Thyroid gland (tissue), 4 donors: ENCODE measurements at regions not wholly inside any gene's neighbourhood (a gene's known extent, or its start where the extent isn't known, plus 50 kb on each side); places are given as distances from the start of the nearest gene placed in this dataset.

ENCODE experiments used
- DNase-seq, 2 donors: peaks; one replicate each; pipeline ENCODE4 v3.0.0-alpha.2; 2019
- H3K27ac ChIP-seq, 3 donors: fragments of 200-600 bp; sonication (generic); 1 replicate in 2 of 3; 2 replicates in 1 of 3; pipeline ENCODE4 v1.5.1; 2016 to 2019; ENCODE audit warnings: mild to moderate bottlenecking in 1 of 3, moderate library complexity in 1 of 3
- H3K27me3 ChIP-seq: fragments of 200-600 bp; sonication (generic); one replicate; pipeline ENCODE4 v1.5.1; 2019
- H3K36me3 ChIP-seq, 2 donors: fragments of 200-600 bp; sonication (generic); one replicate each; pipeline ENCODE4 v1.5.1; 2016 to 2019
- H3K4me1 ChIP-seq, 2 donors: fragments of 200-600 bp; sonication (generic); one replicate each; pipeline ENCODE4 v1.5.1; 2017 to 2019
- H3K4me3 ChIP-seq, 3 donors: fragments of 200-600 bp; sonication (generic); replicated peaks in 1 of 3; 1 replicate in 2 of 3; 2 replicates in 1 of 3; pipeline ENCODE4 v1.5.1; 2016; ENCODE audit warnings: mild to moderate bottlenecking in 1 of 3
- H3K9me3 ChIP-seq: fragments of 200-600 bp; sonication (generic); one replicate; pipeline ENCODE4 v1.5.1; 2017
- POLR2A ChIP-seq, 2 donors: fragments of 450-650 bp; IDR thresholded peaks; one replicate each; pipeline ENCODE4 v1.6.1; 2017; ENCODE audit warnings: antibody characterized with exemption in 2 of 2, mild to moderate bottlenecking in 2 of 2, moderate library complexity in 1 of 2
- WGBS, 2 donors: methylation state at CpG; one replicate each; pipeline ENCODE4 v1.1.5; 2017; 5-methylcytosine and 5-hydroxymethylcytosine counted together
- intact Hi-C: fragments of 100-400 bp; cut with DNase I; formaldehyde crosslinking; loops from one replicate; pipeline ENCODE4 v1.15.1; 2023
- TF ChIP-seq, protein P1 (sequence below), 6 experiments: fragments of 200-600 bp in 3 of 6; fragments of 450-650 bp in 3 of 6; sonication (generic) in 3 of 6; IDR thresholded peaks; one replicate each; pipeline ENCODE4 v1.5.1; 2016 to 2019; ENCODE audit warnings: antibody characterized with exemption in 6 of 6, mild to moderate bottlenecking in 2 of 6, inconsistent platforms in 1 of 6, moderate library complexity in 1 of 6

DNA sequence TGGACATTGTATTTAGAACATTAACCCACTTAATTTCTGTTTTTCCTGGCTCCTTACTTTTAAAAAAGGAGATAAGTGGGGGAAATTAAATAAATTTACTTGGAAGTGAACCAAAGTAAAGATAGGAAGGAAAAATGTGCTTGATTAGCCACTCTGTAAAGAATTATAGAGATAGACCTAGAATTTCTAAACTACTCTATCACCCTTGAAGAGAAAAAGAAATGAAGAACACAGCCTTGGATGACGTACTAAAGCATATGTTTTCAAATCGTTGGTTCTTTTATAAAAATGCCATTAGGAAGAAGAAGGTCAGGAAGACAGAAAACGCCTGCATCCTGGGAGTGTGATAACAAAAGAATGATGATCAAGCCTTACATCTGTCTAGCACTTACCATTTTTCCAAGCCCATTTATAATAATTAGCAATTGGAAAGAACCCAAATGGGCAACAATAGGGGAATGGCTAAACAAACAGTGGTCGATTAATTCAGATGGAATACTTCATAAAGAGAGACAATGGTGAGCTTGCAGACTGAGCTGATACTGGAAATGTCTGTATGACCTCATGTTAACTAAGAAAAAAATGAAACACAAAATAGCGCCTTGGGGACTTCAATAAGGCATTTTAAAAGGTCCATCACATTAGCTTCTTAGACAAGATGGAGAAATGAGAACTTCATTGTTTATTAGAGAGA lies 81.0 kb upstream of the LRRC55 start:
- Histone ChIP-seq H3K4me1 (peaks cover 1 to 24% of the 10 kb centered on the region in 2 donors), H3K27me3 (no peaks in the 10 kb centered on the region), H3K4me3 (no peak overlapping the region), H3K36me3 (no peaks in the 10 kb centered on the region), H3K9me3 (no peaks in the 10 kb centered on the region), H3K27ac (no peak overlapping the region)
- WGBS, 2 donors: 58 to 64% methylated on average over 5 of the region's 5 CpGs
- TF ChIP-seq POLR2A (IDR thresholded peaks at IDR 0.05): no peak
- TF ChIP-seq, protein P1, sequence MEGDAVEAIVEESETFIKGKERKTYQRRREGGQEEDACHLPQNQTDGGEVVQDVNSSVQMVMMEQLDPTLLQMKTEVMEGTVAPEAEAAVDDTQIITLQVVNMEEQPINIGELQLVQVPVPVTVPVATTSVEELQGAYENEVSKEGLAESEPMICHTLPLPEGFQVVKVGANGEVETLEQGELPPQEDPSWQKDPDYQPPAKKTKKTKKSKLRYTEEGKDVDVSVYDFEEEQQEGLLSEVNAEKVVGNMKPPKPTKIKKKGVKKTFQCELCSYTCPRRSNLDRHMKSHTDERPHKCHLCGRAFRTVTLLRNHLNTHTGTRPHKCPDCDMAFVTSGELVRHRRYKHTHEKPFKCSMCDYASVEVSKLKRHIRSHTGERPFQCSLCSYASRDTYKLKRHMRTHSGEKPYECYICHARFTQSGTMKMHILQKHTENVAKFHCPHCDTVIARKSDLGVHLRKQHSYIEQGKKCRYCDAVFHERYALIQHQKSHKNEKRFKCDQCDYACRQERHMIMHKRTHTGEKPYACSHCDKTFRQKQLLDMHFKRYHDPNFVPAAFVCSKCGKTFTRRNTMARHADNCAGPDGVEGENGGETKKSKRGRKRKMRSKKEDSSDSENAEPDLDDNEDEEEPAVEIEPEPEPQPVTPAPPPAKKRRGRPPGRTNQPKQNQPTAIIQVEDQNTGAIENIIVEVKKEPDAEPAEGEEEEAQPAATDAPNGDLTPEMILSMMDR (IDR thresholded peaks at IDR 0.05): no peak
- DNase-seq: no peak
- intact Hi-C loops: no loop called here

DNA sequence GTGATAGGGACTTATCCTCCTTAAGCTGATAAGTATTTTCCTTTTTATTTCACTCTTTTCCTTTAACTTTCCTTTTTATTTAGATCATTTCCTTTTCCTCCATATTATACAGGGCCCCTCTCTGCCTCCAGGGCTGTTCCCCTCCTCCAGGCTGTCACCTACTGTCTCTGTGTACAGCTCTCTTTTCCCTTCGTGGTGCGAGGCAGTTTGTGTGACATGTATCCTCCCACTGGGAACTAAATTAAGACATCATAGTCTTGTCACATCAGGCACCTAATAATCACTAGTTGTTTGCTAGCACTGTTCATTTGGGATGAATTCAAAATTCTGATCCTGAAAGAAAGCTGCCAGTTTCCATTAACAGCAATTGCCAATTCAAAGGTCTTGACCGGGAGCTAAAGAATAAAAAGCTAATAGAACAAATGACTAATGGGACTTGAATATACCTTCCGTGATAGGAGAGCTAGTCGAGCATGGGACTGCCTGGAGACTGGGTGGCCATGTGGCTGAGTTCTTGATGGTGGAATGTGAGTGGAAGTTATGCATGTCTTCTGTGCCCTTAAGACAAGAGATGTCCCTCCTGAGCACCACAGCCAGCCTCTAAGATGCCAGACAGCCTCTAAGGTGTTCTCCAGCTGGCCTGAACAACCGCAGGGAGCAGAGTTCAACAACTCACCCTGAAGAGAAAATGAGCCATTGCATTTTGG lies 77.7 kb upstream of the LRRC55 start:
- no peaks in the 10 kb centered on the region for H3K27me3 ChIP-seq
- no peak for TF ChIP-seq POLR2A (IDR thresholded peaks at IDR 0.05)
- TF ChIP-seq, protein P1 (IDR thresholded peaks at IDR 0.05): no peak
- 67 to 82% methylated on average over 6 of the region's 6 CpGs for WGBS, 2 donors
- peaks cover 5 to 29% of the 10 kb centered on the region in 2 donors for H3K4me1 ChIP-seq
- intact Hi-C loops: no loop called here
- H3K4me3 ChIP-seq: no peak overlapping the region
- no peaks in the 10 kb centered on the region for H3K36me3 ChIP-seq
- H3K27ac ChIP-seq: no peak overlapping the region
- no peaks in the 10 kb centered on the region for H3K9me3 ChIP-seq
- DNase-seq: no peak

- TF ChIP-seq POLR2A (IDR thresholded peaks at IDR 0.05): no peak
- TF ChIP-seq, protein P1 (IDR thresholded peaks at IDR 0.05): no peak
- DNase-seq: peak; percentile 67
- H3K4me3 ChIP-seq: no peak overlapping the region
- no peaks in the 10 kb centered on the region for H3K27me3 ChIP-seq
- 43 to 48% methylated on average over 3 of the region's 3 CpGs for WGBS, 2 donors
- peak overlapping the region in 2 of 3 donors; percentile 33 to 35 for H3K27ac ChIP-seq
- intact Hi-C loops: no loop called here
- H3K9me3 ChIP-seq: no peaks in the 10 kb centered on the region
- H3K4me1 ChIP-seq: peaks cover 10 to 20% of the 10 kb centered on the region in 2 donors
- no peaks in the 10 kb centered on the region for H3K36me3 ChIP-seq
Observed at GRCh38 chr11:57109331-57109730, 72.4 kb upstream of the LRRC55 start.

DNA sequence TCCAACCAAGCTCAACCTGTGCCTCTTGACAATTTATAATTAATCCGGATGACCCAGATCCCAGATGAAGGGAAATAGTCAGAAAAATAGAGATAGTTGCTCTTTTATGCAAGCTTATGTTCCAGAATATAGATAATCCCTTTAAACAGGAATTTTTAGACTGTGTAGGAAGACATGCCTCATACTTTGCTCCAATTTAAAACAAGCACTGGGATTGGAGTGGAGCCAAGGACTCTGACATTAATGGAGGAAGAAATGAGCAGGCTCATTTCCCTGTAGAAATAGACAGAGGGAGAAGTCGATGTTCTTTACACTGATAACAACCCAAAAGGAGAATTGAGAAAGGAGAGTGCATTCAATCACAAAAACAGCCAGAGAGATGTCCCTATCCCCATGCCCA lies 70.1 kb upstream of the LRRC55 start:
- intact Hi-C loops: no loop called here
- no peak overlapping the region for H3K4me3 ChIP-seq
- 47 to 49% methylated on average over 2 of the region's 2 CpGs for WGBS, 2 donors

More for the DNA sequence above, 70.1 kb upstream of the LRRC55 start:
- Histone ChIP-seq H3K4me1 (peaks cover 5% of the 10 kb centered on the region in 2 donors), H3K27ac (no peak overlapping the region), H3K27me3 (no peaks in the 10 kb centered on the region), H3K9me3 (no peaks in the 10 kb centered on the region), H3K36me3 (no peaks in the 10 kb centered on the region)
- no peak for DNase-seq
- TF ChIP-seq POLR2A (IDR thresholded peaks at IDR 0.05): no peak
- TF ChIP-seq, protein P1 (IDR thresholded peaks at IDR 0.05): no peak
